ENCODE measurements at regions not wholly inside any gene's neighbourhood (a gene's known extent, or its start where the extent isn't known, plus 50 kb on each side); places are given as distances from the start of the nearest gene placed in this dataset.

DNA sequence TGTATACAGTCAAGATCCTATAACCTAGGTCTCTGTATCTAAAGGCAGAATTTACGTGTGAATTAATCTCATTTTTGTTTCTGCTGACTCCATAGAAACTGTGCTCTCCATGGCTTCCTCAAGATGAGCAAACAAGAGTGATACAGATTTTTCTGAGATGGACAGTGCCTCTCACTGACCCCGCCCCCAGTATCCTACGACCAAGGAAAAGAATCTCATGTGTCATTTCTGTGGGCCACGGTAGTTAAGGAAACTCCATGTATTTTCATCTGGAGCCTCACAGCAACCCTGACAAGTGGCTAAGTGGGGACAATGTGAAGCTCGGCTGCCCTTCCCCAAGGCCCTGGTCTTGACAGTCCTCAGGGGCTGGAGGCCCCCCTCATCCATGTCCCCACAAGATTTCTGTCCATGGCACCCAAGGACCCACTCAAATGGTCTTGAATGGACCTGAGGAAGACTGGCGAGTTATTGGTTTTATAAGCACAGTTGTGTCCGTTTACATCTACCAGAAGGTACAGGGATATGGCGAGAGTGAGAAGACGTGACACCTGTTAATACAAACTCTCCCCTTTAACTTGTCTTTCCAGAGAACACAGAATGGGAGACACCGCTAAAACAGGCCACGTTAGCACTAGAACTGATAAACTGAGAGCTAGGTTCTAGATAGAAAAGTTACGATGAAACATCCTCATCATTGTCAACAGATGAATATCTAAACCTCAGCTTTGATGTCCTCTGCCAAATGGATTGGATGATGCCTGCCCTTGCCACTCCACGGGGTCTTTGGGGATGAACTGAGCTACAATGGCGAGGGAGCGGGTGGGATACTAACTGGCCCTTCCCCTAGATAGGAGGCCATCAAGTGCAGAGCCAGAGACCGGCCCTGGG is 108.4 kb upstream of the EGLN3 start:
- no peaks in the 10 kb centered on the region for H3K36me3 ChIP-seq
- H3K9me3 ChIP-seq (ENCODE audit: severe bottlenecking): no peaks in the 10 kb centered on the region
- DNase-seq: no peak
- peak overlapping the region; percentile 50 for H3K27ac ChIP-seq
- TF ChIP-seq, protein P1, sequence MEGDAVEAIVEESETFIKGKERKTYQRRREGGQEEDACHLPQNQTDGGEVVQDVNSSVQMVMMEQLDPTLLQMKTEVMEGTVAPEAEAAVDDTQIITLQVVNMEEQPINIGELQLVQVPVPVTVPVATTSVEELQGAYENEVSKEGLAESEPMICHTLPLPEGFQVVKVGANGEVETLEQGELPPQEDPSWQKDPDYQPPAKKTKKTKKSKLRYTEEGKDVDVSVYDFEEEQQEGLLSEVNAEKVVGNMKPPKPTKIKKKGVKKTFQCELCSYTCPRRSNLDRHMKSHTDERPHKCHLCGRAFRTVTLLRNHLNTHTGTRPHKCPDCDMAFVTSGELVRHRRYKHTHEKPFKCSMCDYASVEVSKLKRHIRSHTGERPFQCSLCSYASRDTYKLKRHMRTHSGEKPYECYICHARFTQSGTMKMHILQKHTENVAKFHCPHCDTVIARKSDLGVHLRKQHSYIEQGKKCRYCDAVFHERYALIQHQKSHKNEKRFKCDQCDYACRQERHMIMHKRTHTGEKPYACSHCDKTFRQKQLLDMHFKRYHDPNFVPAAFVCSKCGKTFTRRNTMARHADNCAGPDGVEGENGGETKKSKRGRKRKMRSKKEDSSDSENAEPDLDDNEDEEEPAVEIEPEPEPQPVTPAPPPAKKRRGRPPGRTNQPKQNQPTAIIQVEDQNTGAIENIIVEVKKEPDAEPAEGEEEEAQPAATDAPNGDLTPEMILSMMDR (IDR thresholded peaks at IDR 0.05; ENCODE audit: low read depth, low read length): no peak
- H3K4me3 ChIP-seq (ENCODE audit: low read depth, low read length): peak overlapping the region; percentile 64
- no peaks in the 10 kb centered on the region for H3K27me3 ChIP-seq (ENCODE audit: insufficient read depth, low read depth, severe bottlenecking)

GRCh38 chr14:34058510-34058909 is 107.6 kb upstream of the EGLN3 start:
- TF ChIP-seq, protein P1 (IDR thresholded peaks at IDR 0.05; ENCODE audit: low read depth, low read length): no peak
- no peak for DNase-seq
- H3K27me3 ChIP-seq (ENCODE audit: insufficient read depth, low read depth, severe bottlenecking): no peaks in the 10 kb centered on the region
- no peaks in the 10 kb centered on the region for H3K36me3 ChIP-seq
- no peak overlapping the region for H3K4me3 ChIP-seq (ENCODE audit: low read depth, low read length)
- no peak overlapping the region for H3K27ac ChIP-seq
- H3K9me3 ChIP-seq (ENCODE audit: severe bottlenecking): no peaks in the 10 kb centered on the region

DNA sequence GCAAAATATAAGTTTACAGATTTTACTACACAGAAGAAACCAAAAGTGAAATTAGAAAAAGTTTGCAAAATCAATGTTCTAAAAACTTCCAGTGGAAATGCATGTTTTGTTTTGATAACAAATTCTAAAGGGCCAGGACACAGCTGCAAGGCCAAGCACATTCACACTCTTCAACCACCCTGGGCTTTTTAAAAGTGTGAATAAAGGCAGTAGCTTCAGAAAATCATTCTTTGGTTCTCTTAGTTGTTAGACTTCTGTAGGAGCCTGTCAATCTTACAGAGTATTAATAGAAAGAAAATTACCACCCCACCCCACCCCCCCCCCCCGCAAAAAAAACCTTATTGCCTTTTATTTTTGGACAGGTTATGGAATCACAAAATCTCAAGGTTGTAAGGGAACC is 105.2 kb upstream of the EGLN3 start:
- Histone ChIP-seq H3K27ac (no peak overlapping the region), H3K27me3 (ENCODE audit: insufficient read depth, low read depth, severe bottlenecking) (no peaks in the 10 kb centered on the region), H3K36me3 (no peaks in the 10 kb centered on the region), H3K9me3 (ENCODE audit: severe bottlenecking) (no peaks in the 10 kb centered on the region), H3K4me3 (ENCODE audit: low read depth, low read length) (no peak overlapping the region)
- TF ChIP-seq, protein P1 (IDR thresholded peaks at IDR 0.05; ENCODE audit: low read depth, low read length): no peak
- no peak for DNase-seq

DNA sequence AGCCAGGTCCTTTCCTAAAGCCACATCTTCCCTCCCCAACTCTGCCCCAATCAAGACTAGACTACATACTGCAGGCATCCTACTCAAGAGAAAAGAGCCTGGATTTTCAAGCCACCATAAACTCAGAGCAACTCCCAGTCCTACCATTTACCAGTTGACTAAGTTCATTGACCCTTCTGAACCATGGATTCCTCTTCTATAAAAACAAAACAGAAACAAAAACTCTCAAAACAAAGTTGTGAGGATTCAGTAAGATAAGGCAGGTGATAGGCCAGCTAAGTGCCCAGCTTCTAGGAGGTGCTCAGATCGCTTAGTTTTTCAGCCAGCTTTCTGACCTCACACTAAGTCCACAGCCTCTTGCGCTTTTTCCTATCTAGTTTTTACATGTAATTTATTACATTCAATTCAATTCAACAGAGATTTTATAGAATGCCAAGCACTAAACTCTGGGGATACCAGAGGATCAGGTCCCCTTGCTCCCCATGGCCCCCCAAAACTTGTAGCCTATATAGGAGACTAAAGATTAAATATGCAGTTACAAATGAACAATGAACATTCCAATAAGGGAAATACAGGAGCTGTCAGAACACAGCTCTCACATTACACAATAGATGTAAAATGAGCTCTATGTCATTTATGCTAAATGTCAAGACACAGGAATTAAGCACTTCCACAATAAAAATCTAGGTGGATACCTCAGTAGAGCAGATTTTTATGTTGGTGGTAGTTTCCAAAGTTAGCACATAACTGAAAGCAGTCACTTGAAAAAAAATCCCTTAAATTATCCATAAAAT is 104.5 kb upstream of the EGLN3 start:
- no peak for DNase-seq
- Histone ChIP-seq H3K27ac (no peak overlapping the region), H3K36me3 (no peaks in the 10 kb centered on the region), H3K9me3 (ENCODE audit: severe bottlenecking) (no peaks in the 10 kb centered on the region), H3K4me3 (ENCODE audit: low read depth, low read length) (no peak overlapping the region), H3K27me3 (ENCODE audit: insufficient read depth, low read depth, severe bottlenecking) (no peaks in the 10 kb centered on the region)
- TF ChIP-seq, protein P1 (IDR thresholded peaks at IDR 0.05; ENCODE audit: low read depth, low read length): no peak

- no peaks in the 10 kb centered on the region for H3K36me3 ChIP-seq
- DNase-seq: peak; percentile 41
- H3K9me3 ChIP-seq (ENCODE audit: severe bottlenecking): no peaks in the 10 kb centered on the region
- H3K27ac ChIP-seq: no peak overlapping the region
- no peaks in the 10 kb centered on the region for H3K27me3 ChIP-seq (ENCODE audit: insufficient read depth, low read depth, severe bottlenecking)
- no peak overlapping the region for H3K4me3 ChIP-seq (ENCODE audit: low read depth, low read length)
- TF ChIP-seq, protein P1 (IDR thresholded peaks at IDR 0.05; ENCODE audit: low read depth, low read length): no peak
Observed at GRCh38 chr14:34053666-34054065, 102.8 kb upstream of the EGLN3 start.
